Prostate gland (tissue), 2 donors: ENCODE measurements at regions not wholly inside any gene's neighbourhood (a gene's known extent, or its start where the extent isn't known, plus 50 kb on each side); places are given as distances from the start of the nearest gene placed in this dataset.

Experiments used
- CTCF ChIP-seq, 4 experiments: fragments of 200-600 bp in 2 of 4; fragments of 450-650 bp in 2 of 4; sonication (generic) in 2 of 4; IDR thresholded peaks; 1 replicate in 3 of 4; 2 replicates in 1 of 4; pipeline ENCODE4 v1.5.1; 2016 to 2019; ENCODE audit warnings: antibody characterized with exemption in 4 of 4, mild to moderate bottlenecking in 2 of 4, moderate library complexity in 2 of 4
- POLR2A ChIP-seq: fragments of 450-650 bp; IDR thresholded peaks from one replicate; pipeline ENCODE4 v1.6.1; 2016; ENCODE audit warnings: antibody characterized with exemption, mild to moderate bottlenecking
- POLR2AphosphoS5 ChIP-seq: sonication (generic); formaldehyde crosslinking; IDR thresholded peaks from one replicate; pipeline ENCODE4 v1.6.1; 2017; ENCODE audit warnings: antibody characterized with exemption

- no peak for TF ChIP-seq CTCF (IDR thresholded peaks at IDR 0.05)
- TF ChIP-seq POLR2AphosphoS5, result no peak
- TF ChIP-seq POLR2A, result no peak
These were observed 507.0 kb upstream of the MAP2 start for GRCh38 chr2:208916881-208917280.
